GM21515 (cell line): ENCODE measurements at regions not wholly inside any gene's neighbourhood (a gene's known extent, or its start where the extent isn't known, plus 50 kb on each side); places are given as distances from the start of the nearest gene placed in this dataset.
"Not testable (repeated sequence)": the region's sequence is repeated elsewhere in the genome, so short reads cannot be mapped to it uniquely, and the experiment has no call there.

Experiments
- ATAC-seq: cut with Tn5 transposase; IDR thresholded peaks from one replicate; pipeline ENCODE4 v1.9.1; 2021; ENCODE audit not compliant: unreplicated experiment

- no peak for ATAC-seq
These were observed 387.6 kb upstream of the MAF start for GRCh38 chr16:79988089-79988488.

GRCh38 chr16:79986352-79986751 lies 385.8 kb upstream of the MAF start:
- ATAC-seq = no peak

GRCh38 chr16:79985606-79986005 lies 385.1 kb upstream of the MAF start:
- ATAC-seq = no peak

GRCh38 chr16:79984149-79984548 lies 383.6 kb upstream of the MAF start:
- ATAC-seq = not testable (repeated sequence)

GRCh38 chr16:79982862-79983261 lies 382.3 kb upstream of the MAF start:
- no peak for ATAC-seq

GRCh38 chr16:79982361-79982760 lies 381.8 kb upstream of the MAF start:
- no peak for ATAC-seq

- no peak for ATAC-seq
These were observed 381.3 kb upstream of the MAF start for GRCh38 chr16:79981814-79982213.

- no peak for ATAC-seq
These were observed 380.3 kb upstream of the MAF start for GRCh38 chr16:79980650-79981521.

- no peak for ATAC-seq
These were observed 377.7 kb upstream of the MAF start for GRCh38 chr16:79977940-79978836.

- no peak for ATAC-seq
These were observed 372.8 kb upstream of the MAF start for GRCh38 chr16:79973320-79973719.

GRCh38 chr16:79972053-79972704 lies 371.6 kb upstream of the MAF start:
- ATAC-seq = no peak

- no peak for ATAC-seq
These were observed 370.7 kb upstream of the MAF start for GRCh38 chr16:79971237-79971572.

- ATAC-seq = no peak
These were observed 370.2 kb upstream of the MAF start for GRCh38 chr16:79970551-79971236.

GRCh38 chr16:79970087-79970486 lies 369.6 kb upstream of the MAF start:
- ATAC-seq = no peak

- no peak for ATAC-seq
These were observed 368.9 kb upstream of the MAF start for GRCh38 chr16:79969458-79969857.

- ATAC-seq = no peak
These were observed 365.7 kb upstream of the MAF start for GRCh38 chr16:79966226-79966625.

- no peak for ATAC-seq
These were observed 365.2 kb upstream of the MAF start for GRCh38 chr16:79965718-79966117.

- ATAC-seq = no peak
These were observed 363.6 kb upstream of the MAF start for GRCh38 chr16:79964104-79964503.

GRCh38 chr16:79962962-79963361 lies 362.4 kb upstream of the MAF start:
- ATAC-seq = no peak

GRCh38 chr16:79959226-79959625 lies 358.7 kb upstream of the MAF start:
- no peak for ATAC-seq
